ENCODE measurements at regions not wholly inside any gene's neighbourhood (a gene's known extent, or its start where the extent isn't known, plus 50 kb on each side); places are given as distances from the start of the nearest gene placed in this dataset.

GRCh38 chr14:86884498-86884897, 1108.5 kb downstream of the GALC start:
- TF ChIP-seq SIN3A (IDR thresholded peaks at IDR 0.05; ENCODE audit: borderline replicate concordance, insufficient read depth, low read length) (no peak), TAF1 (IDR thresholded peaks at IDR 0.05; ENCODE audit: borderline replicate concordance, insufficient read depth, low read length) (no peak), POLR2AphosphoS5 (IDR thresholded peaks at IDR 0.05; ENCODE audit: low read depth, low read length) (no peak), FOXP2 (optimal IDR thresholded peaks at IDR 0.05; ENCODE audit: borderline replicate concordance, extremely low read depth, extremely low read length, insufficient read depth) (no peak), REST (IDR thresholded peaks at IDR 0.05; ENCODE audit: insufficient read depth in 1 of 2, low read depth in 2 of 2, low read length in 2 of 2) (no peak)

- TF ChIP-seq SIN3A (IDR thresholded peaks at IDR 0.05; ENCODE audit: borderline replicate concordance, insufficient read depth, low read length), result no peak
- TF ChIP-seq REST (IDR thresholded peaks at IDR 0.05; ENCODE audit: insufficient read depth in 1 of 2, low read depth in 2 of 2, low read length in 2 of 2), result no peak
- TF ChIP-seq FOXP2 (optimal IDR thresholded peaks at IDR 0.05; ENCODE audit: borderline replicate concordance, extremely low read depth, extremely low read length, insufficient read depth), result no peak
- TF ChIP-seq POLR2AphosphoS5 (IDR thresholded peaks at IDR 0.05; ENCODE audit: low read depth, low read length), result no peak
- TF ChIP-seq TAF1 (IDR thresholded peaks at IDR 0.05; ENCODE audit: borderline replicate concordance, insufficient read depth, low read length), result no peak
Measured at GRCh38 chr14:86882818-86883217, 1110.2 kb downstream of the GALC start.

GRCh38 chr14:86865934-86866333, 1127.0 kb downstream of the GALC start:
- TF ChIP-seq SIN3A (IDR thresholded peaks at IDR 0.05; ENCODE audit: borderline replicate concordance, insufficient read depth, low read length) (no peak), TAF1 (IDR thresholded peaks at IDR 0.05; ENCODE audit: borderline replicate concordance, insufficient read depth, low read length) (no peak), FOXP2 (optimal IDR thresholded peaks at IDR 0.05; ENCODE audit: borderline replicate concordance, extremely low read depth, extremely low read length, insufficient read depth) (no peak), POLR2AphosphoS5 (IDR thresholded peaks at IDR 0.05; ENCODE audit: low read depth, low read length) (no peak), REST (IDR thresholded peaks at IDR 0.05; ENCODE audit: insufficient read depth in 1 of 2, low read depth in 2 of 2, low read length in 2 of 2) (no peak)

- TF ChIP-seq SIN3A (IDR thresholded peaks at IDR 0.05; ENCODE audit: borderline replicate concordance, insufficient read depth, low read length) (no peak), TAF1 (IDR thresholded peaks at IDR 0.05; ENCODE audit: borderline replicate concordance, insufficient read depth, low read length) (no peak), FOXP2 (optimal IDR thresholded peaks at IDR 0.05; ENCODE audit: borderline replicate concordance, extremely low read depth, extremely low read length, insufficient read depth) (no peak)
Measured at GRCh38 chr14:86858591-86858990, 1134.4 kb downstream of the GALC start.

- no peak for TF ChIP-seq REST (IDR thresholded peaks at IDR 0.05; ENCODE audit: insufficient read depth in 1 of 2, low read depth in 2 of 2, low read length in 2 of 2)
- no peak for TF ChIP-seq FOXP2 (optimal IDR thresholded peaks at IDR 0.05; ENCODE audit: borderline replicate concordance, extremely low read depth, extremely low read length, insufficient read depth)
- no peak for TF ChIP-seq TAF1 (IDR thresholded peaks at IDR 0.05; ENCODE audit: borderline replicate concordance, insufficient read depth, low read length)
- TF ChIP-seq POLR2AphosphoS5 (IDR thresholded peaks at IDR 0.05; ENCODE audit: low read depth, low read length), result no peak
- TF ChIP-seq SIN3A (IDR thresholded peaks at IDR 0.05; ENCODE audit: borderline replicate concordance, insufficient read depth, low read length), result no peak
Measured at GRCh38 chr14:86858031-86858430, 1135.0 kb downstream of the GALC start.

All from PFSK-1 (cell line).